HG03064 (cell line): ENCODE measurements at regions not wholly inside any gene's neighbourhood (a gene's known extent, or its start where the extent isn't known, plus 50 kb on each side); places are given as distances from the start of the nearest gene placed in this dataset.

Experiments used
- ATAC-seq: cut with Tn5 transposase; IDR thresholded peaks from one replicate; pipeline ENCODE4 v1.9.1; 2021; ENCODE audit warnings: low read depth; ENCODE audit not compliant: unreplicated experiment

DNA sequence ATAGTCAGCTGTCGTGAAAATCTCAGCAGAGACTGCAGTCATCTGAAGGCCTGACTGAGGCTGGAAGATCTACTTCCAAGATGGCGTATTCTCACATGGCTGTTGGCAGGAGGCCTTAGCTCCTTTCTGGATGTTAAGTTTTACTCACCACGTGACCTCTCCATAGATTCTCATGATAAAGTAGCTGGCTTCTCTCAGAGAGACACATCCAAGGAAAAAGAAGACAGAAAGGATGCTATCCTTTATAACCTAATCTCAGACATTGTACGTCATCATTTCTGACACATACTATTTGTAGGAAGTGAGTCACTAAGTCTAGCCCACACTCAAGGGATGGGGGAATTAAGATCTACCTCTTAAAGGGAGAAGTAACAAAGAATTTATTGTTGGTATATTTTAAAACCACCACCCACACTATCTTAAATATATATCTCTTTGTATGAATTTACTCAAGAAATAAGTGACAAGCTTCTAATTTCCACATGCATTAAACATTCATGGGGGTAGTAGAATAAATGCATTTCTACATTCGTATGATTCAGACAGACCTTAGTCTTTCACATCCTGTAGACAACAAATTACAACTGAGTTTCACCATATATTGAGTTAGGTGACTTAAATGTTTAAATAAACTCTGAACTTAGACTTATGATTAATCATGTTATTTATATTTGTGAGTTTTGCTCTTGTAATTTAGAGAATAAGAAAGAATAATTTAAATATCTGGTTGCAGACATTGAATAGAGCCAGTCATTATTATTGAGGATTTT is 411.0 kb downstream of the LRIG3 start:
- ATAC-seq, result no peak

DNA sequence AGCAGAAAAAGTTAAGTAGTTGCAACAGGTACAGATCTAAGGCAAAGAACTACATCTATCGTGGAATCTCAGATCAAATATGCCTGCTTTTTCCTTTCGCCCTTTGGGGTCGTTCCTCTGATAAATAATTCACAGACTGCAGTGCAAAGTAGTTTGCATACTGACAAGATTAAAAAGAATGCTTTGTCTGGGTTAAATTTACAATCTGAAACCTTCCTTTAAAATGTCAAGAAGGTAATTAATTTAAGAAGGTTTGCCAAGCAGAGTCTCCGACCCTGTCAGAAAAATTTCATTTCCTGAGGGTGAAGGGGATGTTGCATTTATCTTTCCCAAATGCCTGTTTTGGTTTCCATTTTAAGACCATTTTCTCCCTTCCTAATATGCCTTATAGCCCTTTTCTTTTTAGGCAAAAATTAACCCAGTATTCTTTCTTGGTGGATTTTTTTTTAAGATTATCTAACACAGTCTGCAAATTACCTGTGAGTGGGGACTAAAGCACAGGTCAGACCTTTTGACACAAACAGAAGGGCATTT is 406.9 kb downstream of the LRIG3 start:
- ATAC-seq, result no peak

DNA sequence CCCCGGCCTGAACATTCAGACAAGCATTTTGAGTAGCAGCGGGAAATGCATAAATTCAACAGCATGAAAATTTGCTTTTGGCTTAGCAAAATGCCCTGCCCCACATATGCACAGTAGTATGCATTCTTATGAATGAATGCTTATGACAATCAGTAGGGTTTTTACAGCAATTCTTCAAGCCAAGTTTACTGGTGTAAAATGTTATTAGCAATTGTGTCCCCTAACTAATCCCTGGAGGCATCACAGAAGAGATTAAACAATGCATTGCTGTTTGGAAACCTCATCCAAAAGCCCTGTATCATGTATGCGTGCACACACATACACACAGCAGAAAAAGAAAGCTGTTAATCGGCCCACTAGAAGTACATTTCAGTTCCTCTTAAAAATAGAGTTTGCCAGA is 406.5 kb downstream of the LRIG3 start:
- no peak for ATAC-seq

DNA sequence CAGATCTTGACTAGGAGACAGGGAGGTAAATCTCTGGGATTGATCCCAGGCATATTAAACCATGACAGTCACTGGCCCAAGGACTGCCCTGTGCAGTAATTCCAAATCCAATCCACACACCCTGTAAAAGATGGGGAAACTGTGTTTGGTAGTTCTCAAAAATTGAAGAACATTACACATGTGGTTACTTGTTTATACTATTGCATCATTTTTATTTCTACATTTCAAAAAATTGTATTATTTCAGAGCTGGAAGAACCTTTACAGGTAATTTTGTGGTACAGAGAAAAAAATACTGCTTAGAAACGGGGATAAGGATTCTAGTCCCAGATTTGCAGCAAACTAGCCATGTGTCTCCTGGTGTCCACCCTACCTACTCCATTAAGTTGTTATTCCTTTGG is 400.5 kb downstream of the LRIG3 start:
- ATAC-seq, result no peak

DNA sequence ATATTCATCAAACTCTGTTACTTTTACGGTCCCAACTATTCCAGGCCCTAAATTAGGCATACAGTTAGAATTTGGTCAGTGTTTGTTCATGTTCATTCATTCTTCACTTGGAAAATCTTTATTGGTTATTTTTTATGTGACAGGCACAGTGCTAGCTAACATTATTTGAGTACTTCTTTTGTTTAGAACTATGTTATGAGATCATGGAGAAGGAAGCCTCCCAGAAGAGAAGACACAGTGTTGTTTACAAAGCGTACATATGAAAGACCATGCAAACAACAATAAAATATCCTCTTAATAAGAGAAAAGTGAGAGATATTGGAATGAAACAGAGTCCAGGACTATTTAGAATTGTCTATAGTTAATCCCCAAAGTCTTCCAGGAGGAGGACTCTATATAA is 399.2 kb downstream of the LRIG3 start:
- no peak for ATAC-seq

DNA sequence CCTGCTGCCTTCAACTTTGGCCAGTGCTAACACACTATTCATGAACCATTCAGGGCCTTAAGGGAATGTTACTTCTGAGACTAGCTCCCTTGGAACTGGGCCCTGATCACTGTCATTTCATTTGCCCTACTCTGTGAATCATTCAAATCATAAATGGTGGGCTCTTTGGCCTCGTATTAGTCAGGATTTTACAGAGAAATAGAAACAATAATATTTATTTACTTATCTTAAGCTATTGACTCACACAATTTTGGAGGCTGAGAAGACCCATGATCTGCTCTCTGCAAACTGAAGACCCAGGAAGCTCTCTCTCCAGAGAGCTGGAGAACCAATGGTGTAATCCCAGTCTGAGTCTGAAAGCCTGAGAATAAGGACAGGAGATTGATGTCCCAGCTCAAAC is 398.5 kb downstream of the LRIG3 start:
- no peak for ATAC-seq

DNA sequence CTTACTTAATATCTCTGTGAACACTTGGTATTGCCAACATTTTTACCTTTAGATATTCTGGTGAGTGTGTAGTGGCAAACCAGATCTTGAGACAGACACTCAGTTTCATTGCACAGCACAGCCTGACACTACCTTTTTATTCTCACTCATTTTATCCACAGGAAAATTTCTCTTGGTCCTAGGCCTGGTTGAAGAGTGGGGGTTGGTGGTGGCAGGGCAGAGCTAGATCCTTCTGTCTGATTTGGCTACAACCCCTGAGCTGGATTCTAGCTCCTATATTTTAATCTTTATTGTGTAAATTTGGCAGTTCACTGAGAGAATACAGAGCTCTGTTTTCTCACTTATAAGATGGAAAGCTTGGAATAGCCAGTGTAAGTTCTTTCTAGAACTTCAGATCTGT is 396.9 kb downstream of the LRIG3 start:
- ATAC-seq, result no peak

DNA sequence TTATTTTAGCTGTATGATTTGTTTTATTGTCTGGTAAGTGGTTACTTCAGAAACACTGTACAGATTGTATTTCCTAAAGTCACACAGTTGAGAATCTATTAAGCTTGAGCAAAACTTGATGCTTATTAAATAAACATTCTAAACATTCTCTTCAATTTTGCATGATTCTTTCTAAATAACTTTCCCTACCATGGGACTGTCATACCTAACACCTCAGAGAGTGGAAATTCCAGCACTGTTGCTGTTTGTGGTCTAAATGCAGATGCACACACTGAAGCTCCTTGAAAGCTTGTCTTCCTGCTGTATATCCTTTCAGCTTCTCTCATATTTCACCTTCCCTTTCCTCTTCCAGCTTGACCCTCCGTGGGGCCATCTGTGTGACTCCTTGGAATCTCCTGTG is 392.0 kb downstream of the LRIG3 start:
- no peak for ATAC-seq

DNA sequence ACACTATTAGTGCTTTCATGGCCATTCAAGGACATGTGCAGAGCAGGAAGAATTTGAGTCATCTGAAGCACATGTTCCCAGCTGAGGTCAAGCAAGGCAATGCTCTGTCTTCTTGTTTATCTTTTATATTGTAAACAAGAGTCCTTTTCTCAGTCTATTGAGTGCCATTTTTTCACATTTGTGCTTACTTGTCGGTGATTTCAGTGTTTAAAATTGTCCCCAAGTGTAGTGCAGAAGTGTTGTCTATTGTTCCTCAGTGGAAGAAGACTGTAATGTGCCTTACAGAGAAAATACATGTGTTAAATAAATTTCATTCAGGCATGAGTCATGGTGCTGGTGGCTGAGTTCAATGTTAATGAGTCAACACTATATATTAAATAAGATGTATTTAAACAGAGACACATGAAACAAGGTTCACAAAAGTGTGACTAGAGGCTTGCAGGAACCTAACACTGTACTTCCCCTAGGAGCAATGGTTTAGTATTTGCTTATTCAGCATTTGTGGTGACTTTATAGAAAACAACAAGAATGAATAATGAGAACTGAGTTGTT is 391.1 kb downstream of the LRIG3 start:
- ATAC-seq, result no peak

DNA sequence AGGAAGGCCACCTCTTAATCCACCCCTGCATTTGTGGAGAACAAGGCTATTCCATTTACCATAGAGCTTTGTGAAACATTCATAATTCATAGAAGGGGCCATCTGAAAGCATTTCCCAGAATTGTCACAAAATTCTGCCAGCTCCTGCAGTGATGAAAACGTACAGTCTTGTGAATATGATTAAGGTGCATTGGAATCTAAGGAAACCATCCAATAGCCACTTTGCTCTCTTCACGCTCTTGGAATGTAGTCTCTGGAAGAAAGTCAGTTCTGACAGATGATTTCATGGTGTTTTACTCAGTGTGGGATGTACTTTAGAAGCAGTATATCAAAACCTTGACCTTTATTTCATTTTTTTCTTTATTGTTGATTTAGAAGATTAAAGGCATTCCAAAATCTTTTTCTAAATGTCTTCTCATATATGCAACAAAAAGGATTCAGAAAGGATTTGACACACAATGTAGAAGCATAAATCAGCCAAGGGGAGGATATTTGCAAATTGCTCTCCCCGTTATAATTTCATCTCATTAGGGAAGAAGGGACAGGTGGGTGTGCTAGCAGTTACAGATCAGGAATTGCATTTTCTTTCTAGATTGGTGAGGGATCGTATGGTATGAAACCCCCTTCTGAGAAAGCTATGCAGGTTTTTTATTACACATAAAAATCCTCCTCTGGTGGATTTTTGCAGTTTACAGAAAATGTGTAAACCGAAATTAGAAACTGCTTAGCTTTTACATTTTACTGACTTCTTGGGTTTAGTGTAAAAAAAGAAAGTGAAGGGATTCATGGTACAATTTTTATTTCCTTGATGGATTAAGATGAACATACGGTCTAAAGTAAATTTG is 390.2 kb downstream of the LRIG3 start:
- no peak for ATAC-seq

DNA sequence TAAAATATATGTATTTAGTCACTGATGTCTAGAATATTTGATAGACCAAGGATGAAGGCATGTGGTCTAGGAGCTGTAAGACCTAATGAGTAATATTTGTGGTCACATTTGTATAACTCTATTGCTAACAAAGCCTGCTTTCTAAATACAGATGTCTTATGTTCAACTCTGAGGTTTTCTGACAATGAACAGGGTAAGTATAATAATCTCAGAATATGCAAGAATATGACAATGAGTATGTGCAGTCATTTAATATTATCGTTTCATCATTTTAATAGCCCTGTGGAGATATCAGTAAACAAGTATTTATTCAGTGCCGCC is 389.6 kb downstream of the LRIG3 start:
- no peak for ATAC-seq

DNA sequence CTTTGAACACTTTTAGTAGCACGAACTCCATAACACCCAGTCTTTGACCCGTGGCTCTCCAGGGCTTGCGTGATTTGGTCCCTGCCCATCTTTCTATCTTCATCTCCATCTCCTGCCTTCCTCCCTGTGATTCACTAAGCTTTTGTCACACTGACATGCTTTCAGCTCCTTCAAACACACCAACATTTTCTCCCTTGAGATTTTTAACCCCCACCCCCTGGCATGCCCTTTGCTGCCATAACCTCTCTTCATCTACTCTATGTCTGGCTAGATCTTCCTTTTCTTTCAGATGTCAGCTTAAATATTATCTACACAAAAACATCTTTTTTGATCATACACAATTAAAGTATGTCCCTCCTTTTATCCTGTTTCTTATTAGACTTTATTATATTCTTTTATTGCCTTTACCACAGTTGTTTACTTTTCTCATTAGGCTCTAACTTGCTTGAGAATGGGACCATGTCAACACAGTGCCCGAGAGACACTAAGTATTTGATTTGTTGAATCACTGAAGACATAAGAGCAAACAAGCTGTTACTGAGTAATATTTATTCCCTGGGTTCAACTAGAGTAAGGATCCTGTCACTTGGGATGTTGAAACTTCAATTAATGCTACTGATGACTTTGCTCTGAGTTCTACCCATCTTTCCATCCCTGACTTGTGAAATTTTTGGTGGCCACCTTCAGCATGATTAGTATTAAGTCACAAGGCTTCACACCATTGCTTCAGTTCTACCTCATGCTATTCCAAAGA is 387.3 kb downstream of the LRIG3 start:
- no peak for ATAC-seq

DNA sequence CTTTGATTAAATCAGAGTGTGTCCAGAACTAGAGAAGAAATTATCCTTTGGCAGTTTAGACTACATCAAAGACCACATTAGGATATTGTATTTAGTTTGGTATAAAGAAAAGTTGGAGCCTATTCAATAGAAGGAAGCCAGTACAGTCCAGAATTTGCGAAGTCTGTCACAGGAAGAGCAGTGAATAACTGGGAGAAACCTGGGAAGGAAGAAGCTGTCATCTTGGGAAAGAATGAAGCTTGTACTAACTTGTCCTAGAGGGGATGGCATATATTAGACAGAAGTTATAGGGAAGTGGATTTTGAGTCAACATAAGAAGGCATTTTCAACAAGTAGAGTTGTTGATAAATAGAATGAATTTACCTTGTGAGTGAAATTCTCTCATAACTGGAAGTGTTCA is 386.7 kb downstream of the LRIG3 start:
- no peak for ATAC-seq

DNA sequence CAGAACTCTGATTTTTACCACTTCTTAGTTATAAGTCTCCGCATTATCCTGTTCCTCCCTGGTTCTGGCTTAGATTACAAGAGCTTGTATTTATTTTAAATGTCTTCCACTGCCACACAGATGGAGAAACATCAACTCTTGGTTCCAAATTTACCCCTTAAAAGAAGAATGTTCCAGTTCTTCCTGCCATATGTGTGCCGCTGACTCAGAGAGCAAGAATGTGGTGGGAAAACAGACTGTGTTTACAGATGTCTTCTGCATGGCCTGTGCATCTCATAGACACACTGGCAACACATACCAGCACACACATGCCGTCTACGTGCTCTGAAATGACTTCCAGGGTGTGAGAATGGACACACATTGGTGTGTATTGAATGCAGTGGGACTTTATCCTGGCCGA is 383.0 kb downstream of the LRIG3 start:
- no peak for ATAC-seq

DNA sequence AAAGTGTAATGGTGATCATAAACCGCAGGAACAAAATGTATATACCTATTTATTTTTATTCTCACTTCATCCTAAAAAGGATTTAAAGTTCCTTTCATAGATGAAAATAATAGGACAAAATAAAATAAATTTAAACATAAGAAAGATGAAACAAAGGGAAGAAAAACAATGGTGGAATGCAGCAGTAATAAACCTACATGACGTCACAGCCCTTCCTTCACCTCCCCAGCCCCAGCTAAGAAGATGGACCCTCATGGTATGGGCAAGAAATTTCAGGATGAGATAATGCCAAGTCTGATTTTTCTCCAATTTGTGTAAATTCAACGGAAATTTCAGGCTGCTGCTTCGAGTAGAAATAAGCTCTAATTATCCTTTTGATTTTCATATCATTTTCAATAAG is 381.0 kb downstream of the LRIG3 start:
- no peak for ATAC-seq

DNA sequence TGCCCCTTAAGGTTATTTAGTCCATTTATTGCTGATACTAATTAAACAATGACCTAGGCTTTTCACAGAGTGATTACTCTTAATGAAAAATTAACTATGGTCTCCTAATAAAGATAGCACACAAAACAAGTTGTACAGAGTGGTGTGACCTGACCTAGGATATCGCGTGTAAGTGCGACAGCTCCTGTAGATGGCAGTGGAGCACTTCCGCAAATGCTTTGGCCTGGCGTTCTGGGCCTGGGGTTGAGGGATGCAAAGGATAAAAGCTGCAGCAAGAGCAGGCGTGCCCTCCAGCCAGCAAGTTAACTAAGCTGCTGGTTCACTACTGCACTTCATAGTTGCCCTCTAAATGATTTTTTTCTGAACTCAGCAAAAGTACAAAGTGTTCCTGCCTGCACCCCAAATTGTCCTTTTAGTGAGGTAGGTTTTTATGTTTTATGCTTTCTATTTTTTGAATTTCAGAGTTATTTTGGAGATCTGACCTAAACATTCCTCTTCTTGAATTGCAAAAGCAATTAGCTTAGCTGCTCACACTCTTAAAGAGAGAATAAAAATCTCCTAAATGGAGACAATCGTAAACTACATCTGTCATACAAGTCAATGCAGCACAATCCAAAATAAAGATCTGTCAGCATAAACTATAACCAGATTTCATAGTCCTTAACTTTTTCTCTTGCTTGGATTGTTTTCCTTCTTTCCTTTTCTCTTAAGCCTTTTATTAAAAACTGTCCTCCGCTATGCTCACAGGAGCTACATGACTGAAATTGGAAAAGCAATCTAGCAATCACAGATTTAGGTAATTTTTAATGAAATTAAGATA is 379.6 kb downstream of the LRIG3 start:
- ATAC-seq, result no peak

DNA sequence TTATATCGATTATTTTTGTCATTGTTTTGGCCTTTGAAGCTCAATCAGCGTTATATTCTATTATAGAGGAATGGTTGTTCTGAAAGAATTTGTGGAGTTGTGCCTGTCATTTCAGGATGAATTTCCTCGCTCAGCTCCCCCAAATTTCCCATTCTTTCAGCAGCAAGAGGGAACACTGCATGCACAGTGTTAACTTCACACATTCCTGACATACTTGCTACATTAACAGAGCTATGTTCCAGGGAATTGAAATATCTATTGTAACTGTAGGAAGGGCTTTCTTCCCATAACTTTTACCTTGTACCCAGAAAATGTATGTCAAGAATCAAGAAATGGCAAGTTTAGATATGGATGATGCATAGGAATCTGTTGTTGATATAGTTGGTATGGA is 379.0 kb downstream of the LRIG3 start:
- ATAC-seq, result no peak

DNA sequence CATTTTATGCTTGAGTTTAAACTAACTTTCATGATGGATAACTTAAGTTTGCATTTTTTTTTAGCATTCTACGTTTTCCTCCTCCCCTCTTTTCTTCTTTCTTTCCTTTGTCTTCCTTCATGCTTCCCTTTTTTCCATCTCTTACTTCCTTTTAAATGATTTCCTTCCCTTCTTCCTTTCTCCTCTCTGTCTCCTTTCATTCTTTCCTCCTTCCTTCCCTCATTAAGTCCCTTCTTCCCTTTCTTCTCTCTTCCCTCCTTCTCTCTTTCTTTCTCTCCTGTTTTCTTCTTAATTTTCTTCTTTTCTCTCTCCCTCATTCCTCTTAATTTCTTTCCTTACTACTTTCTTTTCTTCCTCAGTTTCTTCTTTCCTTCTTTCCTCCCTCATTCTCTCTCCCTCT is 376.0 kb downstream of the LRIG3 start:
- ATAC-seq, result no peak

DNA sequence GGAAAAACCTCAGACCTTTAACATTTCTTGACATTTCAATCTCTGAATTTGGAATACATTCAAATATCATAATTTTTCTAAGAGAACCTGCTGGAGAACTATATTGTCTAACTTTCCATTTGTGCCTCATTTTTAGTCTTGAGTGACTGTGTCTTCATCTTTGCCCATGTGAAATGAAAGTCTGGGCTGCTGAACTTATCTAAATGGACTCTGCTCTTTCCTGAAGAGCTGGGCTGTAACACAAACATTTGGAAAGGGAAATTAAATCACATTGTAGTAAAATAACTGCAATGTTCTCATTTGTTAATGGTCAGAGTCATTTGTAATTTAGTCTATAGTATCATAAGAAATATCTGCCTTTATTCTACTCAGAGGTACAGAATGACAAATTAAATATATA is 373.1 kb downstream of the LRIG3 start:
- no peak for ATAC-seq

DNA sequence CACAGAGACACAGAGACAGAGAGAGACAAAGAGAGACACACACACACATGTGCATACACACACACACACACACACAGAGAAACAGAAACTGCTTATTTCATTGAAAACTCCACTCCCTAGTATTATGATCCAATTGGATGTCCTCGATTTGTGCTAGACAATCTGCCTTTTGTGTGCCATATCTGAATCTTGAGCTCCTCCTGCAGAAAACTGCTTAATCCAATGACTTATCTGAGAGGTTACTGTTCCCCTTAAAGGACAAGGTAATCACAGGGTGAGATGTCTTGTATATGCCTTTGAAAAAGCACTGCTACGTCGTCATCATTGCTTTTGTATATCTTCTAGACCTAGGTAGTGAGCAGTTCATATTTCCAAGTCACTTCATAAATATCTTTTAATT is 371.5 kb downstream of the LRIG3 start:
- no peak for ATAC-seq
